Stimulated activated CD8-positive, alpha-beta memory T cell treated with anti-CD3 and anti-CD28 coated beads, Interleukin-4, amount 100 ng/mL, for 1 hour (primary cell): ENCODE measurements at regions not wholly inside any gene's neighbourhood (a gene's known extent, or its start where the extent isn't known, plus 50 kb on each side); places are given as distances from the start of the nearest gene placed in this dataset.

Source experiments
- DNase-seq, 2 donors: peaks; one replicate each; pipeline ENCODE4 v3.0.0-alpha.2; 2020; ENCODE audit warnings: low read depth in 2 of 2, low spot score in 1 of 2

DNA sequence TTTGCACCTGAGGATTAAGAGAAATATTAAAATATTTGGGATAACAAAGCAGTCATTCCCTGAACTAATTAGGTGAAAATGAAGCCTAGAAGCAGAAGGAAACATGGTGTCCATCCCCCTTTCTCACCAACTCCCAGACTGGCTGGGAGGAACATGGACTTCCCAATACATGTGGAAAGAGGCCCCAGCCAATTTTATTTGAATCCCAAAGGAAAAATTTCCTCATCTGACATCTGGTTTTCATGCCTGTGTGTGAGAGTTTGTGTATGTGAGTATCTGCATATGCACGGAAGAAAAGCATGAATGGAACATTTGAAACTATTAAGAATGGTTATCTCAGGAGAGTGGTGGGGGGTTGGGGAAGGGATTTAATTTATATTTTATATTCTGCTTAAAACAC, 84.3 kb downstream of the COPS8 start:
- no peak for DNase-seq

DNA sequence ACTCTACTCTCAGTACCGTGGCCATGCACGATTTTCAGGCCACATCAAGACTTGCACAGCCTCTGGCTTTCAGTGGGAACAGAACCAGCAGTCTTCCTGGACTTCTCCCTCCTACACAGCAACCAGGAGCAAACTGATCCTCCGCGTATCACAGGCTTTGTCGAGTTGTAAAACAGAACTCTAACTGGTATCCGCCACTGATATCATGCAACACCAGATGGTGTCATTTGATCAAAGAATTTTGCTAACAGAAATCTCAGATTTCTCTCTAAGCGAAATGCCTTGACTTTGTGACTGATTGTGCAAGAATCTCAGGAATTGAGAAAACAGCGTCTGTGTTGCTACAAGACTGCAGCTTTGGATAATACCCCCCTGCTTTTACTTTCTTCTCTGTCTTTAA, 85.7 kb downstream of the COPS8 start:
- DNase-seq: no peak

DNA sequence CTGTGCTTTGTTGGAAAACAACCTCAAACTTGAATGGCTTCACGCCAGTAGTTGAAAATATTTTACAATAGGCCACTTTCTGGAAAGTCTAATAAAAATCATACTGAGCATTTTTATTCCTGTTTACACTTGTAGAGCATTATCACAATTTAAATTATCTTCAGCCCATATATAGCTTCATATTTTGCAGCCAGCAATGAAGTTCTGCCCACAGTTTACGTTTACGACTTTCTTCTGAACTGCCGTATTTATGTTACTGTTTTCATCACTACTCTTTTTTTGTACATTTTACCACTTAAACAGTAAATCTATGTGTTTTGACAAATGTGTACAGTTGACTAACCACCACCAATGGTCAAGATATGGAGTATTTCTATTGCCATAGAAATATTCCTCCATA, 86.2 kb downstream of the COPS8 start:
- no peak for DNase-seq

- no peak for DNase-seq
These were observed 91.4 kb downstream of the COPS8 start for GRCh38 chr2:237177052-237177451.

DNA sequence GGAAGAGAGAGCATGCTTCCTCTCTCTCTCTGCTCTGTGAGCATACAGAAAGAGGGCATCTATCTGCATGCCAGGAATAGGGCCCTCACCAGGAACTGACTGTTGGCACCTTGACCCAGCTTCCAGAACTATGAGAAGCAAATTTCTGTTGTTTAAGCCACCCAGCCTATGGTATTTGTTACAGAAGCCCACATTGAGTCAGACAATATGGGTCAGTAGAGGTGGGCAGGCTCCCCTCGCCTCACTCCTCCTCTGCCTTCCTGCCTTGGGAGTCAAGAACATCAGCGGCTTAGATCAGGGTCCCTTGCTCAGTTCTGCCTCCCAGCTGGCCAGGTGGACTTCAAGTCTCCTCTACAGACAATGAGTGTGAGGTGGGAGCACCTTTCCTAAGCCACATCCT, 92.3 kb downstream of the COPS8 start:
- no peak for DNase-seq

- no peak for DNase-seq
These were observed 92.7 kb downstream of the COPS8 start for GRCh38 chr2:237178396-237178795.

DNA sequence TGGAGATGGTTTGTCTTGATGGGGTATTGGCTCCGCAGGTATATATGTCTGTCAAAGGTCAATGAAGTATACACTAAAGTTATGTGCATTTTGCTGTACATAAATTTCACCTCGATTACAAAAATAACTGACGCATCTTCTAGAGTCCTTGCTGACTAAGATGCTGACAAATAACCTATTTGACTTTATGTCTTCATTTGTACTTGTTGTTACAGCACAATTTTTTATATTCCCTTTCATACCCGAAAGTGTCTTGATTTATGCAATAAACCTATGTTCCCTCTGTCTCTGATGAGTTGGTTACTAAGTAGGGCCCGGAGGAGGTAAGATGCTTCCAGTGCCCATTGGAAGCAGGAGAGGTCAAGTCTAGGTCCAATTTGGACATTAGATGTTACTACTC, 93.5 kb downstream of the COPS8 start:
- DNase-seq: no peak

GRCh38 chr2:237180187-237180586, 94.5 kb downstream of the COPS8 start:
- DNase-seq: no peak

DNA sequence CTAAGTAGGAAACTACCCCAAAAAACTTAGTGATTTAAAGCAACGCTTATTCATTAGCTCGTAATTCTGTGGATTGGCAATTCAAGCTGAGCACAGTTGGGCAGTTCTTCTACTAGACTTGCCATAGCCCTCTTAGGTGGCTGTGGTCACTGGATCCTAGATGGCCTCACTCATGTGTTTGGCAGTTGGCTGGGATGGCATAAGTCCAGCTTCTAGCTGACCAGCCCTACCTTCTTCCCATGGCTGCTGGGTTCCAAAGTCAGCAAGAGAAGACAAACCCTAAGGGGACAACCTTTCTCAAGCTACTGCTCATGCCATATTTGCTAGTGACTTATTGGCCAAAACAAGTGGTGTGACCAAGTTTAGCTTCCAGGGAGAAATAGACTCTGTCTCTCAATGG, 95.3 kb downstream of the COPS8 start:
- DNase-seq: no peak

GRCh38 chr2:237181844-237182243, 96.2 kb downstream of the COPS8 start:
- DNase-seq: no peak

DNA sequence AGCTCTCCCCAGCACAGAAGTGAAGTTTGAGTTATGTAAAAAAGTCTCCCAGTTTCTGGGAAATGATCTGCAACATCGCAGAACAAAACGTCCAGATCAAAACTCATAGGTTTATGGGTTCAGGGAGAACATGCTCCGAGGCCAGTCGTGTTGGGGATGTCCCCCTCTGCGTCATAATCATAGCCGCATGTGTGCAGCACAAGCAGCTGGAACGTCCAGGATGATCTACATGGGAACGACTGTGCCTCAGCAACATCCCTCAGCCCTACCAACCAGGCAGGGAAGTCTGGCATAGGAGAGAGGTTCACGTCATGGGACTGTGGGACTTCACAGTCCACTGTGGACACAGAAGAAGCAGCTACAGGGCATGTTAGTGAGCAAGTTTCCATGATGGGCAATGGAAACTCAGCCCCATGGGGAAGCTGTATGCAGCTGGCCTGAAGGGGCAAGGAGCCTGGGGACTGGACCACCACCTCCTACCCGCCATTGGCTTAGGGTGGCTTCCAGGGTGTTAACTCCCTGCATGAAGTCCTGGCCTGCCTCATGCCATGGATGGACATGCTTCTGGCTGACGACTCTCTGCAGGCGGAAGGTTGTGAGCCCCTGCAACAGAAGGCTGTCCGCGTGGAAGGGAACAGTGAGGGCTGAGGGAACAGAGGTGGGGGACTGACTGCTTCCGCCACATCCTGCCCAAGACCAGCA, 96.9 kb downstream of the COPS8 start:
- no peak for DNase-seq

DNA sequence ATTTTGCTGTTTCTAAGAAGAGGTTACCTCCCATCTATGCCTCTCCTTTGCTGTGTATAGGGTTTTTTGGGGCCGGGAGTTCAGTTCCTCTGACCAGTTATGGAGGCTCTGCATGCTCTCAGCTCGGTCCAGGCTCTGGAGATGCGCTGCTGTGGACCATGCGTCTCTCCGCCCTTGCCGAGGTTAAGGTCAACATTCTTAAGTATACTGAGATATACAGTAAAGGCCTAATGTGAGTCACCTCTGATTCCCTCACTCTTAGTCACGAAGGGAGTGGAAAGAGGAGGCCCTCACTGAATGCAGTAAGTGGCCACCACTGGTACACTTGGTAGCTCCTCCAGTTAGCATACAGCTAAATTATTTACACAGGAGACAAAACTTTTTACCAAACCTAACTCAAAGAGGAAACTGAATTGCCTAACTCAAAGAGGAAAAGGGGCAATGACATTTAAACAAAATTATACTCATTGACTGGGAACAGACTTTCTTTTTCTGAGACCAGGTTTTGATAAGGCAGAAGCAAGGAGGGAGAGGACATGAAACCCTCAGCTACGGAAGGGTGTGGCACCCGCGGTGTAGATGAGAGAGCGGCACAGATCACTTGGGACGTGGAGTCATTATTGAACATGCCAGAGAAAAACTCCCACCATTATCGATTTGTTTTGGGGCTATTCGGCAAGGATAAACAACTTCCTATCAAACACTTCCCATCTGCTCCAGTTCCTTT, 98.7 kb downstream of the COPS8 start:
- DNase-seq: no peak

DNA sequence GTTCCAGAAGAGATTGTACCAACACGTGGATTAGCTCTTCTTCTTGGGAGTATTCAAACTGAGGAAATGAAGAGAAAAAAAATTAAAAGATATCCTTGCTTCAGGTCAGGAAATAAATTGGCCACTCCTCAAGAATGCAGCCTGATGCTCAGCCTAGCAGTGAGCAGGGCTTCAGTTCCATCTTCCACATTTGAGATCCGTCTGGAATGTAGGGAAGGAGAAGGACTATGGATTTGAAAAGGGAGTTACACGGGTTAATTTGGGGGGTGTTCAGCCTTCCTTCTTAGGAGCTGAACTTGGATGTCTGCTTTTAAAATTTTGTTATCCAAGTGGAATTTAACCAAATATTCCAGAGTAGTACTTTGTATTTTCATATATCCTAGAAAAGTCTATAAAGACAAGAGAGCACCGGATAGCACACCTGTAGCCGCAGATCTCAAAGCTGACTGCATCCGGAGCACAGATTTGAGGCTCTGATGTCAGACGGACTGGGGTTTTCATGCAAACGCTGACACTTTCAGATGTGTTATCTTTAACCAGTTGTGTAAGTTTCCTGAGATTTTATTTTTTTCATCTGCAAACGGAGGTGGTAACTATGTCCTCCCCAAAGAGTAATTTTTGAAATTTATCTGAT, 99.3 kb downstream of the COPS8 start:
- no peak for DNase-seq

- no peak for DNase-seq
These were observed 99.8 kb downstream of the COPS8 start for GRCh38 chr2:237185553-237185925.

DNA sequence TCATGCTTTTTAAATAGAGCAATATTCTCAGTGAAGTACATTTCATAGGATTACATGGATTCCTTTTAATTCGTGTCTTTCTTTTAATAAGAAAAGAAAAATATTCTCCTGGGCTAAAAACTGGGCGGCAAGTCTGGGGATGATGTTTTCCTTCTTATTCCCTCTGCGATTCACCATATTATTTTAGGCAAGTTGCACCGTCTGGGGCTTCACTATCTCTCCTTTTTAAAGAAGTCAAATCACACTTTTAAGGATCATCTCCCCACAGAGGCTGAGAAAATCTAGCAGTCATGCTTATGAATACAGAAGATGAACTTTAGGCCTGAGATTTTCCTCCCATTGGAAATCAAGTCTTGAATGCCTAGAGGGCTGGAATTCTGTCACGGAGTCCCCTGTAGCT, 104.1 kb downstream of the COPS8 start:
- no peak for DNase-seq

DNA sequence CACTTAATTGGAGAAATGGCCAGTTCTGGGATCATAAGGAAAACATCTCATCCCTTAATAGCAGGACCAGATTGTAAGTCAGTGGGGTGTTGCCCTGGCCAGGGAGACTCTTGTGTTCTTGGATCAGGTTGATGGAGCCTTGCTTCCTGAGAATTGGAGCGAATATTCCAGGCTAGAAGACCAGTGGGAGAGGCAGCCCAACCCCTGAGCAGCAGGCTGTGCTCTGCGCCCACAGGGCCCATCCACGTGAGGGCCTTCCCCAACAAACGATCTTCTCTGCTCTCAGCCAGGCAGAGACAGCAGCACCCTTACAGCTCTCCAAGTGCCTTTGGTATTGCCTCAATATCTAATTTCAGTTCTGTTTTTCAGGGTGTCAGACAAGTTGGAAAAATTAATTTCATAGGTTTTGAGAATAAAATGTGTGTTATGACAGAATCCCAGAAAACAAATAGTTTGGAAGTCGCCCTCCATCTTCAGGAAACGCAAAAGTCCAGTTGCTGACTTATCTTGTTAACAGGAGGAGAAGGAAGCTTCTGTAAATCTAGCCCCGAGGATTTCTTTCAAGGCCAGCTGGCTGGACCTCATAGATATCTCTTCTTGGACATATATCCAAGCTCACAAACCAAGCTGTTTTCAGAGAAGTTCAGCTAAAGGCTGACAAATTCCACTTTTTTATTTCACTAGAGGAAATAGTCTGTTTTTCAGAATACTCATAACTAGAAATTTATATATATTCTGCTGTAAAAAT, 105.5 kb downstream of the COPS8 start:
- DNase-seq: no peak

GRCh38 chr2:237191714-237192081, 106.0 kb downstream of the COPS8 start:
- no peak for DNase-seq

DNA sequence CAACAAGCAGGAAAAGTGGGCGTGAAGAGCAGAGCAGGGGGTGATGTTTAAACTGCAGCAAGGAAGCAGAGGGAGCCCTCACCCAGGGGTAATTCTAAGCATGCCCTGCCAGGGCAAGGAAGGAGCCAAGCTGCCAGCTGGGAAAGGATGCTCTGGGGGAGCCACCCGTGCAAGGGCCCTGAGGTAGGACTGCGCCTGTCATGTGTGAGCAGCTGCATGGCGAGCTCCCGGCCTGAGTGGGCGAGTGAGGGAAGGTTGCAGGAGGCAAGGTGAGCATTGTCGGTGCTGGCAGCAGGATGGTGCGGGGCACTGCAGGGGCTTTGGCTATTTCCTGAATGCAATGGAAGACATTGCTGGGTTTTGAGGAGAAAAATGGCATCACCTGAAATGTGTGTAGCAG, 107.2 kb downstream of the COPS8 start:
- no peak for DNase-seq

DNA sequence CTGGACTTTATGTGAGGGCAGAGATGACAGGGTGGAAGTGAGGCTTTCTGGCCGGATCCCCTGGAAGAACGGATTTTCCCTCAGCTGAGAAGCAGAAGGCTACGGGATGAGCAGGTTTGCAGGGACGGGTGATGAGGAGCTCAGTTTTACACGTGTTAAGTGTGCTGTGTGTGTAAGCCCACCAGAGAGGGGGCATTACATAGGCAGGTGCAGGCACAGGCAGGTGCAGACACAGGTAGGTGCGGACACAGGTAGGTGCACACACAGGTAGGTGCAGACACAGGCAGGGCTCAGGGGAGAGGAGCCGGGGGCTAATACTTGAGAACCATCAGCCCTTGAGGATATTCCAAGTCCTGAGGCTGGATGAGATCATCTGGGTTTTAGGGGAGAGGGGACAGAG, 107.7 kb downstream of the COPS8 start:
- no peak for DNase-seq

DNA sequence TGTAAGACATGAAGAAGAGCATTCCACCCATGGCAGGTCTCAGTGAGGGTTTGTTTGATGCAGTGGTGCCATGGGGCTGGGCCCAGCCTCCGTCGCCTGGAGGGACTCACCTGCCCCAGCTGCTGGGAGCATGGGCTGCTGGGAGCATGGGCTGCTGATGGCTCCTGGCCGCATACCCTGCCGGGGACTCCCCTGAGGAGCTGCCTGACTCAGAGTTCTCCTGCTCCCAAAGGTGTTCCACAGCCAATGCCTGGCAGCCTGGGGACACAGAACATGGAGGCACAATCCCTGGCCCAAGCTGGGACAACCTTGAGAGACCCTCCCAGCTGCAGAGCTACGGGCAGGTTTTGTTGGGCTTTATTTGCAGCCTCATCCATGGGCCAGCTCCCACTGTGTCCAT, 108.4 kb downstream of the COPS8 start:
- DNase-seq: no peak

- no peak for DNase-seq
These were observed 109.2 kb downstream of the COPS8 start for GRCh38 chr2:237194906-237195305.
